GM12878 (cell line): ENCODE measurements at regions not wholly inside any gene's neighbourhood (a gene's known extent, or its start where the extent isn't known, plus 50 kb on each side); places are given as distances from the start of the nearest gene placed in this dataset.

Experiments
- ATAC-seq: fragments of 200-7000 bp; cut with Tn5 transposase; 3 replicates; pipeline ENCODE4 v1.9.1; 2020; ENCODE audit warnings: mild to moderate bottlenecking, moderate library complexity
- BruUV-seq: library from RNA; stranded (reverse); fragments of 400-500 nt; replicated peaks from 2 replicates; lab custom pipeline; 2021; lab: Mats Ljungman, UMichigan
- CTCF ChIA-PET: fragments of 300-600 bp; sonication (Branson Sonifier 250); formaldehyde crosslinking; extraction: SDS; loops from one replicate; lab custom pipeline; 2021; ENCODE audit warnings: inconsistent platforms; lab: Yijun Ruan, JAX
- POLR2A ChIA-PET: fragments of 350-600 bp; formaldehyde crosslinking; extraction: SDS; loops from one replicate; lab custom pipeline; 2021; ENCODE audit warnings: inconsistent platforms; lab: Charles Lee
- RAD21 ChIA-PET: fragments of 300-600 bp; sonication (Branson Sonifier 250); formaldehyde crosslinking; loops from one replicate; lab custom pipeline; 2023; ENCODE audit warnings: antibody characterized with exemption; ENCODE audit not compliant: unreplicated experiment; lab: Charles Lee
- SMC1A ChIA-PET: fragments of 300-600 bp; sonication (Branson Sonifier 250); formaldehyde crosslinking; loops from one replicate; lab custom pipeline; 2023; ENCODE audit not compliant: unreplicated experiment, uncharacterized antibody; lab: Charles Lee
- DNase-seq: peaks from one replicate; pipeline ENCODE4 v3.0.0-alpha.2; 2011; ENCODE audit warnings: low read depth, low spot score
- FAIRE-seq: peaks from 3 replicates; lab custom pipeline; 2011; peaks lifted over from hg19 to GRCh38; lab: Jason Lieb, UNC
- H2AFZ ChIP-seq: 2 replicates; pipeline ENCODE4 v1.6.0; 2011; ENCODE audit warnings: low read depth, low read length, control low read depth; ENCODE audit not compliant: control insufficient read depth
- H3K27ac ChIP-seq: 2 replicates; pipeline ENCODE4 v1.5.1; 2011; ENCODE audit warnings: control low read depth; ENCODE audit not compliant: control insufficient read depth, insufficient read depth
- H3K27me3 ChIP-seq, 2 experiments: replicated peaks in 1 of 2; 2 replicates each; pipeline versions ENCODE4 v1.6.0 to v1.6.1; 2011; ENCODE audit warnings: low read length in 1 of 2; ENCODE audit not compliant: control insufficient read depth in 2 of 2, insufficient read depth in 2 of 2
- H3K36me3 ChIP-seq, 2 experiments: 2 replicates each; pipeline ENCODE4 v1.5.1; 2011; ENCODE audit warnings: low read length in 1 of 2; ENCODE audit not compliant: control insufficient read depth in 2 of 2, insufficient read depth in 2 of 2
- H3K4me1 ChIP-seq: 2 replicates; pipeline ENCODE4 v1.6.1; 2011; ENCODE audit warnings: mild to moderate bottlenecking, low read length, moderate library complexity, mixed read lengths; ENCODE audit not compliant: control insufficient read depth, insufficient read depth
- H3K4me2 ChIP-seq: 2 replicates; pipeline ENCODE4 v1.6.0; 2011; ENCODE audit warnings: control low read depth; ENCODE audit not compliant: control insufficient read depth, insufficient read depth
- H3K4me3 ChIP-seq: fragments of 200-600 bp; sonication (generic); 2 replicates; pipeline ENCODE4 v1.5.1; 2016
- H3K79me2 ChIP-seq: 2 replicates; pipeline ENCODE4 v1.6.0; 2011; ENCODE audit warnings: low read length; ENCODE audit not compliant: control insufficient read depth, insufficient read depth
- H3K9ac ChIP-seq: 2 replicates; pipeline ENCODE4 v1.8.0; 2011; ENCODE audit warnings: low read length, control low read depth, mixed read lengths; ENCODE audit not compliant: control insufficient read depth, insufficient read depth
- H3K9me3 ChIP-seq: replicated peaks from 3 replicates; pipeline ENCODE4 v1.5.1; 2011; ENCODE audit warnings: mild to moderate bottlenecking, low read length; ENCODE audit not compliant: control insufficient read depth, insufficient read depth
- H4K20me1 ChIP-seq: 2 replicates; pipeline ENCODE4 v1.6.0; 2011; ENCODE audit not compliant: control insufficient read depth, insufficient read depth
- ASH2L ChIP-seq: fragments of 300-600, 200-600 bp; sonication (generic); IDR thresholded peaks from 2 replicates; pipeline ENCODE4 v1.6.1; 2017; ENCODE audit warnings: low read depth, mild to moderate bottlenecking, borderline replicate concordance
- CBFB ChIP-seq: IDR thresholded peaks from 2 replicates; pipeline ENCODE4 v1.6.1; 2016; ENCODE audit warnings: antibody characterized with exemption, low read depth
- DPF2 ChIP-seq: fragments of 450-650 bp; IDR thresholded peaks from 2 replicates; pipeline ENCODE4 v1.6.1; 2017; ENCODE audit warnings: mild to moderate bottlenecking
- MYC ChIP-seq: IDR thresholded peaks from 2 replicates; pipeline ENCODE4 v1.6.1; 2011; ENCODE audit warnings: mild to moderate bottlenecking, low read length, moderate library complexity, inconsistent platforms; ENCODE audit not compliant: insufficient read depth, insufficient replicate concordance, insufficient read length, severe bottlenecking
- NR2C2 ChIP-seq: IDR thresholded peaks from 2 replicates; pipeline ENCODE4 v1.6.1; 2011; ENCODE audit warnings: borderline replicate concordance, low read depth; ENCODE audit not compliant: control insufficient read depth, insufficient read length
- RELA ChIP-seq: fragments of 450-650 bp; IDR thresholded peaks from 2 replicates; pipeline ENCODE4 v1.8.0; 2014; ENCODE audit warnings: borderline replicate concordance; ENCODE audit not compliant: partially characterized antibody
- SUZ12 ChIP-seq: fragments of 200-600 bp; sonication (generic); IDR thresholded peaks from one replicate; pipeline ENCODE4 v1.6.1; 2018; ENCODE audit warnings: antibody characterized with exemption, mild to moderate bottlenecking; ENCODE audit not compliant: unreplicated experiment
- YY1 ChIP-seq: IDR thresholded peaks from 2 replicates; pipeline ENCODE4 v1.6.1; 2011; ENCODE audit warnings: low read depth, mild to moderate bottlenecking, low read length
- WGBS: methylation state at CpG from one replicate; pipeline ENCODE4 v1.1.6; 2016; ENCODE audit warnings: low lambda C conversion rate; ENCODE audit not compliant: insufficient replicate concordance, insufficient coverage; ENCODE audit errors: missing lambda C conversion rate; 5-methylcytosine and 5-hydroxymethylcytosine counted together
- in situ Hi-C: fragments of 300-500 bp; cut with MboI; formaldehyde crosslinking; loops from 9 replicates; pipeline ENCODE4 v1.14.3; 2018; ENCODE audit warnings: mixed read lengths
- intact Hi-C: fragments of 100-400 bp; cut with micrococcal nuclease; formaldehyde crosslinking; loops from one replicate; pipeline ENCODE4 v1.14.2; 2022; ENCODE audit not compliant: unreplicated experiment
- TF ChIP-seq, protein P1 (sequence below), 3 experiments: IDR thresholded peaks in 2 of 3; conservative IDR thresholded peaks in 1 of 3; 2 replicates each; pipeline ENCODE4 v1.5.1; 2011; ENCODE audit warnings: low read depth in 3 of 3, low read length in 3 of 3, mild to moderate bottlenecking in 3 of 3, control low read depth in 2 of 3, moderate library complexity in 2 of 3, inconsistent platforms in 1 of 3, mixed read lengths in 1 of 3; ENCODE audit not compliant: control insufficient read depth in 2 of 3, insufficient read depth in 1 of 3; ENCODE audit errors: extremely low read depth in 1 of 3

- 14% methylated on average over 2 of the region's 2 CpGs for WGBS
- Histone ChIP-seq H3K9ac (no peak overlapping the region), H3K9me3 (no peaks in the 10 kb centered on the region), H3K4me1 (no peaks in the 10 kb centered on the region), H3K4me3 (no peak overlapping the region), H3K27me3 (no peaks in the 10 kb centered on the region; a peak in 1 of 4 replicates), H3K4me2 (0 out of 2 replicates have a peak overlapping the region, but pooled peaks have one; percentile 25), H3K36me3 (no peaks in the 10 kb centered on the region), H3K27ac (no peak overlapping the region), H4K20me1 (no peaks in the 10 kb centered on the region), H3K79me2 (no peaks in the 10 kb centered on the region), H2AFZ (peak overlapping the region; percentile 25; the same call in 1 of the 2 replicates)
- CTCF ChIA-PET = no interaction called here
- DNase-seq = no peak
- RAD21 ChIA-PET = no interaction called here
- no peak for FAIRE-seq
- in situ Hi-C loops = no loop called here
- peak; percentile 48 for ATAC-seq
- intact Hi-C loops = no loop called here
- SMC1A ChIA-PET = no interaction called here
- no TSS peak for BruUV-seq
- TF ChIP-seq RELA (no peak), NR2C2 (no peak), SUZ12 (no peak), ASH2L (no peak), YY1 (peak; percentile 71), CBFB (no peak), MYC (no peak)
- POLR2A ChIA-PET = no interaction called here
Observed at GRCh38 chr12:112559784-112560183, 141.0 kb downstream of the PTPN11 start.

DNA sequence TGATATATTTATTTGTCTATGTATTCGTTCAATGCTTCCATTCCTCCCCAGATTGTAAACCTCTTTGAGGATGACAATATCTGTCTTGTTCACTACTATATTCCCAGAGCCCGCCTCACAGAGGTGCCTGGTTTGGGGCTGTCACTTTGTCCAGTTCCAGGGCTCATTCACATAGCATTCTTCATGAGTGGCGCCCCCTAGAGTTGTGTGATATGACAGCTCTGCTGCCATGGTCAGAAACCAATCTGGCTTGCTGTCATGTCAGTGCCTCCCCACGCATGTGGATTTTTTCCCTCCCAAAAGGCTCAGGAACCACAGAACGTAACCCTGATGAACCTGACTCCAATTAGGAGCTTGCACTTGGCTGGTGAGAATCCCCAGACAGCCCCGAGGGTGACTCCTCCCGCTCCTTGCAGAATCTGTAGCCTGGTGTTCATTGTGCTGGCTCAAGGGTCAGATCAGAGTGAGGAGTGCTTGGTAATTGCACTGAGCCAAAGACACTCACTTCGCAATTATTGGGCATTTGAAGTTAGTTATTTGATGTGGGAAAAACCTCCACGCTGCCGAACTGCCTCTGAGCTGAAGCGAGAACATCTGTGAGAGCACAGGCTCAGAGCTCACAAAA is 145.5 kb downstream of the PTPN11 start:
- CTCF ChIA-PET = interaction anchor here (0.5 to 0.6 kb wide), 2 partner anchors 13 to 335 kb away, joined by 3 read pairs; no protein-coding TSS in a partner anchor
- Histone ChIP-seq H3K4me3 (no peak overlapping the region), H3K4me2 (no peak overlapping the region), H3K9ac (no peak overlapping the region), H3K79me2 (no peaks in the 10 kb centered on the region), H3K4me1 (no peaks in the 10 kb centered on the region), H2AFZ (no peak overlapping the region), H4K20me1 (no peaks in the 10 kb centered on the region), H3K27ac (no peak overlapping the region), H3K36me3 (no peaks in the 10 kb centered on the region), H3K27me3 (no peaks in the 10 kb centered on the region; a peak in 1 of 4 replicates), H3K9me3 (no peaks in the 10 kb centered on the region)
- intact Hi-C loops (no loop called here), in situ Hi-C loops (no loop called here)
- ATAC-seq (no peak), FAIRE-seq (no peak), DNase-seq (no peak)
- POLR2A ChIA-PET = no interaction called here
- no peak for TF ChIP-seq DPF2
- TF ChIP-seq, protein P1, sequence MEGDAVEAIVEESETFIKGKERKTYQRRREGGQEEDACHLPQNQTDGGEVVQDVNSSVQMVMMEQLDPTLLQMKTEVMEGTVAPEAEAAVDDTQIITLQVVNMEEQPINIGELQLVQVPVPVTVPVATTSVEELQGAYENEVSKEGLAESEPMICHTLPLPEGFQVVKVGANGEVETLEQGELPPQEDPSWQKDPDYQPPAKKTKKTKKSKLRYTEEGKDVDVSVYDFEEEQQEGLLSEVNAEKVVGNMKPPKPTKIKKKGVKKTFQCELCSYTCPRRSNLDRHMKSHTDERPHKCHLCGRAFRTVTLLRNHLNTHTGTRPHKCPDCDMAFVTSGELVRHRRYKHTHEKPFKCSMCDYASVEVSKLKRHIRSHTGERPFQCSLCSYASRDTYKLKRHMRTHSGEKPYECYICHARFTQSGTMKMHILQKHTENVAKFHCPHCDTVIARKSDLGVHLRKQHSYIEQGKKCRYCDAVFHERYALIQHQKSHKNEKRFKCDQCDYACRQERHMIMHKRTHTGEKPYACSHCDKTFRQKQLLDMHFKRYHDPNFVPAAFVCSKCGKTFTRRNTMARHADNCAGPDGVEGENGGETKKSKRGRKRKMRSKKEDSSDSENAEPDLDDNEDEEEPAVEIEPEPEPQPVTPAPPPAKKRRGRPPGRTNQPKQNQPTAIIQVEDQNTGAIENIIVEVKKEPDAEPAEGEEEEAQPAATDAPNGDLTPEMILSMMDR (IDR thresholded peaks at IDR 0.05 in 2 of 3, conservative IDR thresholded peaks at IDR 0.05 in 1 of 3; ENCODE audit: control insufficient read depth in 2 of 3, extremely low read depth in 1 of 3, insufficient read depth in 1 of 3, low read depth in 3 of 3, low read length in 3 of 3) = 0 out of 6 replicates have a peak, but pooled peaks of 1 of the 3 experiments have one; percentile 2
- BruUV-seq = no TSS peak
- SMC1A ChIA-PET = no interaction called here
- RAD21 ChIA-PET = no interaction called here
- 53% methylated on average over 11 of the region's 11 CpGs for WGBS
